HCT116 (cell line): ENCODE measurements at regions not wholly inside any gene's neighbourhood (a gene's known extent, or its start where the extent isn't known, plus 50 kb on each side); places are given as distances from the start of the nearest gene placed in this dataset.

Experiments
- ATF3 ChIP-seq: IDR thresholded peaks from 2 replicates; pipeline ENCODE4 v1.6.1; 2012
- ELF1 ChIP-seq: IDR thresholded peaks from 2 replicates; pipeline ENCODE4 v1.6.1; 2012; ENCODE audit warnings: low read depth, borderline replicate concordance
- POLR2A ChIP-seq: IDR thresholded peaks from 2 replicates; pipeline ENCODE4 v1.7.0; 2011; ENCODE audit warnings: borderline replicate concordance; ENCODE audit not compliant: insufficient read depth, insufficient read length; ENCODE audit errors: extremely low read depth
- REST ChIP-seq: IDR thresholded peaks from 2 replicates; pipeline ENCODE4 v1.6.1; 2012; ENCODE audit warnings: low read depth

- TF ChIP-seq REST = no peak
- TF ChIP-seq POLR2A = no peak
- TF ChIP-seq ELF1 = no peak
- TF ChIP-seq ATF3 = no peak
Measured at GRCh38 chr3:67715971-67716370, 61.6 kb upstream of the SUCLG2 start.
